Activated CD8-positive, alpha-beta memory T cell treated with anti-CD3 and anti-CD28 coated beads, Interleukin-2, amount 10 ng/mL, durations not matched to agents 7 days and 5 days (primary cell): ENCODE measurements at regions not wholly inside any gene's neighbourhood (a gene's known extent, or its start where the extent isn't known, plus 50 kb on each side); places are given as distances from the start of the nearest gene placed in this dataset.
"Not testable (repeated sequence)": the region's sequence is repeated elsewhere in the genome, so short reads cannot be mapped to it uniquely, and the experiment has no call there.

Source experiments
- ATAC-seq: fragments of 150-1000 bp; cut with Tn5 transposase; one replicate; pipeline ENCODE4 v1.10.0; 2021; ENCODE audit warnings: moderate library complexity
- CTCF ChIA-PET: fragments of 350-600 bp; sonication (Branson Sonifier 250); formaldehyde crosslinking; loops from one replicate; lab custom pipeline; 2021; ENCODE audit warnings: antibody characterized with exemption; lab: Charles Lee
- DNase-seq: peaks from one replicate; pipeline ENCODE4 v3.0.0-alpha.2; 2020
- H3K27ac Mint-ChIP-seq: one replicate; pipeline ENCODE4 v1.8.0; 2021; ENCODE audit warnings: mild to moderate bottlenecking, mixed read lengths
- H3K27me3 Mint-ChIP-seq: one replicate; pipeline ENCODE4 v1.8.0; 2021; ENCODE audit warnings: mixed read lengths
- H3K36me3 Mint-ChIP-seq: one replicate; pipeline ENCODE4 v1.8.0; 2021; ENCODE audit warnings: mild to moderate bottlenecking, mixed read lengths
- H3K4me1 Mint-ChIP-seq: one replicate; pipeline ENCODE4 v1.8.0; 2021; ENCODE audit warnings: mixed read lengths
- H3K4me3 Mint-ChIP-seq: one replicate; pipeline ENCODE4 v1.8.0; 2021; ENCODE audit warnings: mild to moderate bottlenecking, moderate library complexity, mixed read lengths
- H3K9me3 Mint-ChIP-seq: one replicate; pipeline ENCODE4 v1.8.0; 2022; ENCODE audit warnings: low read depth, mixed read lengths

GRCh38 chr10:23528419-23528818, 89.5 kb downstream of the OTUD1 start:
- Mint-ChIP-seq H3K4me1 (no peaks in the 10 kb centered on the region), H3K27me3 (peaks cover 3% of the 10 kb centered on the region), H3K9me3 (no peaks in the 10 kb centered on the region), H3K36me3 (no peaks in the 10 kb centered on the region), H3K27ac (no peak overlapping the region), H3K4me3 (no peak overlapping the region)
- CTCF ChIA-PET, result interaction anchor here (1.7 to 5.3 kb wide), 2 partner anchors 213 to 370 kb away, joined by 5 to 39 read pairs; no protein-coding TSS in a partner anchor
- ATAC-seq (no peak), DNase-seq (no peak)

DNA sequence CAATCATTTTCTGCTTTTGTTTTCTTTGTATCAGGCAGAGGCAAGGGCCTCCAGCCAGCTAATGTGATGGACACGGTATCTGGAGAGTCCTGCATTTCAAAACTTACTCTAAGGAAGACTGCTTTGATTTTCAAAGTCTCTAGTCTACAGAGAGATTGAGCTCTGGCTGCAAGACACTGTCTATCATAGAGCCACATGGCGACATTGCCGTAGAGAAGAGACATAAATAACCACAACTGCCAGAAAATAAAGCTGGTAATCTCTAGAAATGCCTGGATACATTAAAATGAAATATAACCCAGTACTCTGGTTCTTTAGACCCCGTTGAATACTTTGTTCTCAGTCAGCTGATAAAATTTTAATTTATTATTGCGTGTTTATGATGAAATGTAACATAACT, 90.8 kb downstream of the OTUD1 start:
- H3K27me3 Mint-ChIP-seq, result peaks cover 3% of the 10 kb centered on the region
- H3K9me3 Mint-ChIP-seq, result no peaks in the 10 kb centered on the region
- H3K27ac Mint-ChIP-seq, result no peak overlapping the region
- H3K4me3 Mint-ChIP-seq, result no peak overlapping the region
- ATAC-seq (no peak), DNase-seq (no peak)
- H3K36me3 Mint-ChIP-seq, result no peaks in the 10 kb centered on the region
- no peaks in the 10 kb centered on the region for H3K4me1 Mint-ChIP-seq
- CTCF ChIA-PET, result interaction anchor here (1.2 to 5.3 kb wide), 5 partner anchors 12 to 371 kb away, joined by 3 to 39 read pairs (median 3); no protein-coding TSS in a partner anchor

- H3K27me3 Mint-ChIP-seq, result peaks cover 3% of the 10 kb centered on the region
- no peak overlapping the region for H3K4me3 Mint-ChIP-seq
- H3K9me3 Mint-ChIP-seq, result no peaks in the 10 kb centered on the region
- ATAC-seq (no peak), DNase-seq (no peak)
- H3K4me1 Mint-ChIP-seq, result no peaks in the 10 kb centered on the region
- H3K36me3 Mint-ChIP-seq, result no peaks in the 10 kb centered on the region
- H3K27ac Mint-ChIP-seq, result no peak overlapping the region
- CTCF ChIA-PET, result interaction anchor here (1.2 to 5.3 kb wide), 4 partner anchors 12 to 214 kb away, joined by 3 to 39 read pairs (median 3); no protein-coding TSS in a partner anchor
Measured at GRCh38 chr10:23530079-23530478, 91.2 kb downstream of the OTUD1 start.

GRCh38 chr10:23533212-23533611, 94.3 kb downstream of the OTUD1 start:
- no peak overlapping the region for H3K27ac Mint-ChIP-seq
- CTCF ChIA-PET, result interaction anchor here (2.7 kb wide), 1 partner anchor 218 kb away, joined by 12 read pairs; no protein-coding TSS in a partner anchor
- ATAC-seq, result no peak
- H3K9me3 Mint-ChIP-seq, result no peaks in the 10 kb centered on the region
- H3K36me3 Mint-ChIP-seq, result no peaks in the 10 kb centered on the region
- H3K4me3 Mint-ChIP-seq, result no peak overlapping the region
- H3K27me3 Mint-ChIP-seq, result peaks cover 6% of the 10 kb centered on the region
- H3K4me1 Mint-ChIP-seq, result no peaks in the 10 kb centered on the region
- no peak for DNase-seq

DNA sequence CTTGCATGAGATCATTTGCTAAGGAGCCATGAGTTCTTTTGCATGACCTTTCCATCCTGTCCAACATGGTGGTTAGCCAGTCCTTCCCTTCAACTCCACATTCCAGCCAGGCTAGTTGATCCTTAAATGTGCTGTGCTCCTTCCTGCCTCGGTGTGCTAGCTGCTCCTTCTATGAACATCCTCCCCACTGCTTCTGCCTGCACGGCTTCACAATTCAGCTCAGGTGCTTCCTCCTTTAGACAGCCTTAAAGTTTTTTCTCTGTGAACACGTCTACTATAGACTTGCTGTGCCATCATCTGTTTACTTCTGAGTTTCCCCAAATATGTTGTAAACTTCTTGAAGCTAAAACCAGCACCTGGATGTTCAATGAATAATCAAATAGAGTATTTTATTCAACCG, 95.5 kb downstream of the OTUD1 start:
- H3K36me3 Mint-ChIP-seq, result no peaks in the 10 kb centered on the region
- ATAC-seq (no peak), DNase-seq (no peak)
- H3K4me1 Mint-ChIP-seq, result no peaks in the 10 kb centered on the region
- no peak overlapping the region for H3K4me3 Mint-ChIP-seq
- no peaks in the 10 kb centered on the region for H3K9me3 Mint-ChIP-seq
- peaks cover 6% of the 10 kb centered on the region for H3K27me3 Mint-ChIP-seq
- no peak overlapping the region for H3K27ac Mint-ChIP-seq
- CTCF ChIA-PET, result interaction anchor here (1.2 kb wide), 1 partner anchor 220 kb away, joined by 5 read pairs; no protein-coding TSS in a partner anchor

- Mint-ChIP-seq H3K4me1 (no peaks in the 10 kb centered on the region), H3K27me3 (peaks cover 6% of the 10 kb centered on the region)
Measured at GRCh38 chr10:23534761-23535160, 95.9 kb downstream of the OTUD1 start.

DNA sequence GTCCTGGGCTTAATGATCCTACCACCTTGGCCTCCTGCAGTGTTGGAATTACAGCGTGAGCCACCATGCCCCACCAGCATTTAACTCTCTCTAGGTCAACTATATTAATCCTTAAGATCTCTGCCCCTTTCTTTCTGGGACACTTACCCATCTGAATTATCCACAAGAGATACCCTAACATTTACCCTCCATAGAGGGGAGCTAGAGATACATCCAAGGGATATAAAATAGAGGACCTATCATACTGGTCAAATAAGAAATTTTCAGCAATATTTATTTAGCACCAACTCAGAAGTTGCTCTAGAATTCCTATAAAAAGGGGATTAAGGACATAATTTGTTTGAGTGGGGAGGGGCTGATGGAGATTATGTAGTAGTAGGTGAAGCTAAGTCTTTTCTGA, 96.5 kb downstream of the OTUD1 start:
- no peak overlapping the region for H3K27ac Mint-ChIP-seq
- DNase-seq, result no peak
- ATAC-seq, result no peak
- CTCF ChIA-PET, result interaction anchor here (1.2 kb wide), 1 partner anchor 221 kb away, joined by 5 read pairs; no protein-coding TSS in a partner anchor
- H3K27me3 Mint-ChIP-seq, result peaks cover 6% of the 10 kb centered on the region
- peaks cover 6% of the 10 kb centered on the region for H3K4me1 Mint-ChIP-seq
- H3K4me3 Mint-ChIP-seq, result no peak overlapping the region
- no peaks in the 10 kb centered on the region for H3K9me3 Mint-ChIP-seq
- H3K36me3 Mint-ChIP-seq, result no peaks in the 10 kb centered on the region

More at GRCh38 chr10:23534761-23535160, 95.9 kb downstream of the OTUD1 start:
- ATAC-seq (no peak), DNase-seq (no peak)
- Mint-ChIP-seq H3K9me3 (no peaks in the 10 kb centered on the region), H3K4me3 (no peak overlapping the region), H3K27ac (no peak overlapping the region), H3K36me3 (no peaks in the 10 kb centered on the region)
- CTCF ChIA-PET, result interaction anchor here (1.2 kb wide), 1 partner anchor 220 kb away, joined by 5 read pairs; no protein-coding TSS in a partner anchor

- Mint-ChIP-seq H3K4me1 (peaks cover 7% of the 10 kb centered on the region), H3K9me3 (no peaks in the 10 kb centered on the region), H3K4me3 (no peak overlapping the region), H3K27me3 (peaks cover 6% of the 10 kb centered on the region), H3K36me3 (no peaks in the 10 kb centered on the region), H3K27ac (no peak overlapping the region)
- CTCF ChIA-PET, result no interaction called here
- DNase-seq, result no peak
- ATAC-seq, result no peak
Measured at GRCh38 chr10:23538968-23539367, 100.1 kb downstream of the OTUD1 start.

DNA sequence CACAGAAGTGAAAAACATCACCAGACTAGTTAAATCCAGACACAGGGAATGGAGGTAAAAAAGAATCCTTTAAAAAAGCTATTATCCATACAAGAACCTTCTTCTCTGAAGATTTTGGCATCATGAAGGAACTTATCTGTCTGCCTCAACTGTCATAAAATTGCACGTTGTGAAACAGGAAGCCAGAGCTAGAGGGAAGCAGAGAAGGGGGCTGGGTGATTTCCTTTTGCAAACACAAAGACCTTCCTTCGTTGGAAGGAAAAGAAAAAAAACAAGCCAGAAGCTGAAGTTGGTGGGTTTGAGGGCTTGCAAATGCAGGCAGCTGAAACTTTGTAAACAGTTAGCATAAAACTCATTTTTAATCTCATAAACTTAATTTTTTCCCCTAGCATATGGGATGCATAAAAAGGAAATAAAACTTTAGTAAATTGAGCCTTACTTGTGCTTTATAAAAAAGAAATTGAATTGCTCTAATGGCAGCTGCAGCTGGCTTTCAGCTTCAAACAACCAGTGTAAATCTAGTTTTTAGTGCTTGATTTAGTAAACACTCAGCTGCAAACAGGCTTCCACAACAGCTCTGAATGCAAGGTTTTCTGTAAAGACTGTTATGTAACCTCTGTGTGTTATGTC, 101.6 kb downstream of the OTUD1 start:
- no peak overlapping the region for H3K4me3 Mint-ChIP-seq

DNA sequence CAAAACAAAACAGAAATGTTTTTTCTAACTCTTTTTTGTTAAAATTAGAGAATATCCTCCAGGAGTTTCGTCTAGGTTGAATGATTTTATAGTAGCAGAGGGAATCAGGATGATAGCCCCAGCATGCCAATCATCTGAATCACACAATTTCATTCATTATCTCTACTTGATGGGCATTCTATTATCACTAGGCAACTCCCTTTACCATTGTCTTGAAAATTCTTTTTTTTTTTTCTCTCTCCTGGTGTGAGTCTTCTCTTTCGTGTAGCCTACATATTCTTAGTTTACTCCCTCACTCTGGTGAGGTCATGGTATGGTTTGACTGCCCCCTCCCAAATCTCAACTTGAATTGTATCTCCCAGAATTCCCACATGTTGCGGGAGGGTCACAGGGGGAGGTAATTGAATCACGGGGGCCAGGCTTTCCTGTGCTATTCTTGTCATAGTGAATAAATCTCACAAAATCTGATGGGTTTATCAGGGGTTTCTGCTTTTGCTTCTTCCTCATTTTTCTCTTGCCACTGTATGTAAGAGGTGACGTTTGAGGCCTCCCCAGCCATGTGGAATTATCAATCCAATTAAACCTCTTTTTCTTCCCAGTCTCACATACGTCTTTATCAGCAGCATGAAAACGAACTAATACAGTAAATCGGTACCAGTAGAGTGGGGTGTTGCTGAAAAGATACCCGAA, 105.0 kb downstream of the OTUD1 start:
- no peak overlapping the region for H3K4me3 Mint-ChIP-seq
- DNase-seq (no peak), ATAC-seq (no peak)
- no peaks in the 10 kb centered on the region for H3K9me3 Mint-ChIP-seq
- peaks cover 7% of the 10 kb centered on the region for H3K4me1 Mint-ChIP-seq
- H3K27ac Mint-ChIP-seq, result no peak overlapping the region
- H3K27me3 Mint-ChIP-seq, result no peaks in the 10 kb centered on the region
- no peaks in the 10 kb centered on the region for H3K36me3 Mint-ChIP-seq
- CTCF ChIA-PET, result no interaction called here

More for the DNA sequence above, 101.6 kb downstream of the OTUD1 start:
- H3K9me3 Mint-ChIP-seq, result no peaks in the 10 kb centered on the region
- ATAC-seq (no peak), DNase-seq (no peak)
- peaks cover 7% of the 10 kb centered on the region for H3K4me1 Mint-ChIP-seq
- H3K27ac Mint-ChIP-seq, result no peak overlapping the region
- peaks cover 5% of the 10 kb centered on the region for H3K27me3 Mint-ChIP-seq
- CTCF ChIA-PET, result interaction anchor here (1.3 kb wide), 1 partner anchor 225 kb away, joined by 3 read pairs; no protein-coding TSS in a partner anchor
- no peaks in the 10 kb centered on the region for H3K36me3 Mint-ChIP-seq

GRCh38 chr10:23545866-23546265, 107.0 kb downstream of the OTUD1 start:
- H3K4me3 Mint-ChIP-seq, DNase-seq, H3K4me1 Mint-ChIP-seq, ATAC-seq, H3K36me3 Mint-ChIP-seq, CTCF ChIA-PET, H3K27ac Mint-ChIP-seq, H3K9me3 Mint-ChIP-seq, H3K27me3 Mint-ChIP-seq: not testable (repeated sequence)

DNA sequence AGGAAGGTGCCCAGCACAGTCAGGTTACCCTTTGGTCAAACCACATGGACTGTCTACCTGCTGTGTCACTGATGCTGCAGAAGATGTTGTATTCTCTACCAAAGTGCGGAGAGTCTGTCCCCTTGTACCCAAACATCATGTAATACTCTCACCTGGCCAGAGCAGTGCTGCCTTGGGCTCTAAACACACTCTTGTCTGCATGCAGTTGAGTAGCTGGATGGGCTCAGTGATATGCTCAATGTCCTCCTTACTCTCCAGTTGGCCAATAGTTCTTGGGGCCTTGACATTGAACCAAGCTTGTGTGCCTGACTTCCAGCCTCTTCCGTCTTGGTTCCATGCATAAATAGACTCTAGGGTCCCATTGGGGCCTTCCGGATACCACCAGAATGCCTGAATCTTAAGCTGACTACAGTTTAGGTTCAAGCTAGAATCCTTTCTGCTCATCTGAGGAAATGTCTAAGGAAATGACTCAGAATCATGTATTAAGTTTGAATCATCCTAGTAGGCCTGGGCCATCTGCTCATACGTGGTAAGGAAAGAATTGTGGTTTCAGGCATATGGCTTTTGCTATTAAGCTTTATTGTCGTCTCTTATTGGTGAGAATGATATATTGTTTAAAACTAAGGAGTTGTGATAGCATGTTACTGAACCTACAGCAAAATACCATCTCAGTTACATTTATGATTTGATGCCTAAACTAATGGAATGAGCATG, 118.0 kb downstream of the OTUD1 start:
- Mint-ChIP-seq H3K9me3 (no peaks in the 10 kb centered on the region), H3K27me3 (no peaks in the 10 kb centered on the region), H3K4me1 (no peaks in the 10 kb centered on the region), H3K36me3 (no peaks in the 10 kb centered on the region), H3K4me3 (no peak overlapping the region), H3K27ac (no peak overlapping the region)
- CTCF ChIA-PET, result no interaction called here
- no peak for ATAC-seq
- no peak for DNase-seq

- no peaks in the 10 kb centered on the region for H3K36me3 Mint-ChIP-seq
Measured at GRCh38 chr10:23557777-23558176, 118.9 kb downstream of the OTUD1 start.

More at GRCh38 chr10:23557777-23558176, 118.9 kb downstream of the OTUD1 start:
- DNase-seq (no peak), ATAC-seq (no peak)
- Mint-ChIP-seq H3K27me3 (no peaks in the 10 kb centered on the region), H3K27ac (no peak overlapping the region), H3K4me1 (no peaks in the 10 kb centered on the region), H3K4me3 (no peak overlapping the region), H3K9me3 (no peaks in the 10 kb centered on the region)
- CTCF ChIA-PET, result no interaction called here
